Heart left ventricle (tissue), 16 donors: ENCODE measurements at regions not wholly inside any gene's neighbourhood (a gene's known extent, or its start where the extent isn't known, plus 50 kb on each side); places are given as distances from the start of the nearest gene placed in this dataset.

Experiments
- ATAC-seq, 4 donors: fragments of 200-7000 bp; cut with Tn5 transposase; one replicate each; pipeline ENCODE4 v1.9.1; 2020 to 2022; ENCODE audit warnings: moderate library complexity in 4 of 4, mild to moderate bottlenecking in 3 of 4, moderate number of reproducible peaks in 1 of 4
- DNase-seq, 5 donors: peaks; one replicate each; pipeline ENCODE4 v3.0.0-alpha.2; 2020
- H3K27ac ChIP-seq, 12 donors: fragments of 200-600 bp; sonication (generic) in 4 of 12; one replicate each; pipeline versions ENCODE4 v1.5.0 to v1.8.0; 2016 to 2022; ENCODE audit warnings: mild to moderate bottlenecking in 2 of 12
- H3K27me3 ChIP-seq, 9 donors: fragments of 200-600 bp; sonication (generic) in 2 of 9; one replicate each; pipeline versions ENCODE4 v1.5.1 to v1.8.0; 2016 to 2022; ENCODE audit warnings: mild to moderate bottlenecking in 3 of 9
- H3K36me3 ChIP-seq, 9 donors: fragments of 200-600 bp; sonication (generic) in 2 of 9; one replicate each; pipeline versions ENCODE4 v1.5.0 to v1.8.0; 2018 to 2022; ENCODE audit warnings: mild to moderate bottlenecking in 2 of 9
- H3K4me1 ChIP-seq, 12 donors: fragments of 200-600 bp; sonication (generic) in 4 of 12; one replicate each; pipeline versions ENCODE4 v1.5.0 to v1.8.0; 2016 to 2022; ENCODE audit warnings: mild to moderate bottlenecking in 3 of 12
- H3K4me3 ChIP-seq, 12 donors: fragments of 200-600 bp; sonication (generic) in 4 of 12; one replicate each; pipeline versions ENCODE4 v1.5.0 to v1.8.0; 2017 to 2022; ENCODE audit warnings: mild to moderate bottlenecking in 9 of 12, moderate library complexity in 4 of 12
- H3K9me3 ChIP-seq, 12 donors: fragments of 200-600 bp; sonication (generic) in 4 of 12; one replicate each; pipeline versions ENCODE4 v1.5.0 to v1.8.0; 2016 to 2022; ENCODE audit warnings: mild to moderate bottlenecking in 1 of 12
- POLR2A ChIP-seq, 2 donors: fragments of 450-650 bp; IDR thresholded peaks; one replicate each; pipeline ENCODE4 v1.6.1; 2017; ENCODE audit warnings: antibody characterized with exemption in 2 of 2, mild to moderate bottlenecking in 2 of 2, moderate library complexity in 2 of 2
- WGBS, 4 donors: extraction: QIAGEN DNeasy Blood & Tissue Kit in 2 of 4; methylation state at CpG; one replicate each; pipeline versions ENCODE4 v1.1.5 to v1.1.7; 2013 to 2018; 5-methylcytosine and 5-hydroxymethylcytosine counted together
- intact Hi-C, 10 donors: fragments of 100-400 bp; cut with DNase I; formaldehyde crosslinking; loops; one replicate each; pipeline versions ENCODE4 v1.11.1 to v1.14.2; 2022
- TF ChIP-seq, protein P1 (sequence below), 12 donors: fragments of 200-600 bp; sonication (generic) in 4 of 12; IDR thresholded peaks; one replicate each; pipeline versions ENCODE4 v1.5.0 to v1.8.0; 2018 to 2022; ENCODE audit warnings: antibody characterized with exemption in 12 of 12, mild to moderate bottlenecking in 5 of 12
- donor health status: ischemic (EF 13 %, LVEDD 7.1; RV severe dilation, severe dysfunction).
- donor health status: healthy with polysubstance abuse.
- donor health status: DM: no; HTN: yes; CAD: no.
- donor health status: DM: no; HTN: no; CAD: no.
- donor health status: ischemic (EF 25% LVEDD 6.9; RV normal size, moderate dysfunction).
- donor health status: ischemic (EF 25% LVEDD 5.7; RV mildly dilated, moderate dysfunction).
- donor health status: healthy.
- donor health status: DM: yes; HTN: yes; CAD: no.
- donor health status: ischemic (EF 35%, LVEDD 5.7; RV mildly dilated, moderate dysfunction).
- donor health status: nonischemic (EF 11% LVEDD 7.7; RV severe dilation, severe dysfunction).
- donor health status: DM: yes; HTN: yes; CAD: no.
- donor health status: PGD.
- donor health status: ischemic (EF 29% LVEDD 5.4; RV normal size, mild dysfunction).
- donor health status: nonischemic (EF 23%, LVEDD 6.1; RV moderate dilation, normal function).

- intact Hi-C loops = no loop called here
- no peak for DNase-seq
Measured at GRCh38 chr1:200247518-200247917, 162.3 kb downstream of the ZNF281 start.

DNA sequence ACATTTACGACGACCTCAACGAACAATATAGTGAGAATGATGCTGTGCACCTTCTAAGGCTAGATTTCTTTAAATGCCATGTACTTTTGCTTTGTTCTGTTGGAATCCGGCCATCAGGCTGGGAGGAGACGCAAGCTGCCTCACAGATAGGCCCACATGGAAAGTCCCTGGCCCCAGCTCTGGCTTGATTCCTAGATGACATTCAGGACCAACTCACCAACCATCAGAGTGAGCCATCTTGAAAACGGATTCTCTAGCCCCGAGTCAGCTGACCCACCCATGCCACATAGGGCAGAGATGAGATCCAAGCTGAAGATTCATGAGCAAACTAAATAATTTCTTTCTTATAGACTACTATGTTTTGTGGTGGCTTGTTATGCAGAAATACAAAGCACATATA, 164.4 kb downstream of the ZNF281 start:
- TF ChIP-seq, protein P1, sequence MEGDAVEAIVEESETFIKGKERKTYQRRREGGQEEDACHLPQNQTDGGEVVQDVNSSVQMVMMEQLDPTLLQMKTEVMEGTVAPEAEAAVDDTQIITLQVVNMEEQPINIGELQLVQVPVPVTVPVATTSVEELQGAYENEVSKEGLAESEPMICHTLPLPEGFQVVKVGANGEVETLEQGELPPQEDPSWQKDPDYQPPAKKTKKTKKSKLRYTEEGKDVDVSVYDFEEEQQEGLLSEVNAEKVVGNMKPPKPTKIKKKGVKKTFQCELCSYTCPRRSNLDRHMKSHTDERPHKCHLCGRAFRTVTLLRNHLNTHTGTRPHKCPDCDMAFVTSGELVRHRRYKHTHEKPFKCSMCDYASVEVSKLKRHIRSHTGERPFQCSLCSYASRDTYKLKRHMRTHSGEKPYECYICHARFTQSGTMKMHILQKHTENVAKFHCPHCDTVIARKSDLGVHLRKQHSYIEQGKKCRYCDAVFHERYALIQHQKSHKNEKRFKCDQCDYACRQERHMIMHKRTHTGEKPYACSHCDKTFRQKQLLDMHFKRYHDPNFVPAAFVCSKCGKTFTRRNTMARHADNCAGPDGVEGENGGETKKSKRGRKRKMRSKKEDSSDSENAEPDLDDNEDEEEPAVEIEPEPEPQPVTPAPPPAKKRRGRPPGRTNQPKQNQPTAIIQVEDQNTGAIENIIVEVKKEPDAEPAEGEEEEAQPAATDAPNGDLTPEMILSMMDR (IDR thresholded peaks at IDR 0.05) = no peak
- TF ChIP-seq POLR2A (IDR thresholded peaks at IDR 0.05) = no peak
- no peak overlapping the region for H3K27ac ChIP-seq
- peaks cover 0 to 26% (median 10%) of the 10 kb centered on the region in 12 donors for H3K4me1 ChIP-seq
- peaks cover 0 to 11% (median 0%) of the 10 kb centered on the region in 9 donors for H3K27me3 ChIP-seq
- H3K9me3 ChIP-seq = no peaks in the 10 kb centered on the region
- WGBS, 4 donors = 59 to 67% (median 63%) methylated on average over 7 of the region's 7 CpGs
- DNase-seq (peak in 2 of 5 donors; percentile 16 to 33), ATAC-seq (peak in 1 of 4 donors; percentile 31)
- no peaks in the 10 kb centered on the region for H3K36me3 ChIP-seq
- no peak overlapping the region for H3K4me3 ChIP-seq
- intact Hi-C loops = no loop called here

More at GRCh38 chr1:200247518-200247917, 162.3 kb downstream of the ZNF281 start:
- Histone ChIP-seq H3K4me3 (no peak overlapping the region), H3K36me3 (no peaks in the 10 kb centered on the region), H3K9me3 (no peaks in the 10 kb centered on the region), H3K4me1 (peaks cover 0 to 8% (median under 1%) of the 10 kb centered on the region in 12 donors), H3K27ac (no peak overlapping the region), H3K27me3 (peaks cover 0 to 11% (median 0%) of the 10 kb centered on the region in 9 donors)
- ATAC-seq = no peak
- TF ChIP-seq POLR2A (IDR thresholded peaks at IDR 0.05) = no peak
- TF ChIP-seq, protein P1 (IDR thresholded peaks at IDR 0.05) = no peak
- WGBS, 4 donors = 73 to 85% (median 82%) methylated on average over 14 of the region's 14 CpGs

DNA sequence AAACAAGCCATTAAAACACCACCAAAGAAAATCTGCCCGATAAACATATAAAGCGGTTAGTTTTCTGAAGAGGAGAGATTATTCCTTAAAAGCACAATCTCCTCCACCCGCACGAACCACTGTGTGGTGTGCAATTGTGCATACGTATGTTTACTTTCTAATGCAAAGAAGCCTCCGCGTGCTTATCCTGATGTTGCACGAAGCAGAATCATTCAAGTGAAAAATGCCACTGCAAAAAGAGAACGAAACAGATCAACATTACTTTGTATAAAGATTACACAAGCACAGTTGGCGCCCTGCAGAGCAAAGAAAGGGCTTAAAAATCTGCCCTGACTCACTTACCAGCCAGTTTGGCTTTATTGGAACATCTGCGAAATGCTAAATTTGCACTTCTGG, 166.8 kb downstream of the ZNF281 start:
- peak overlapping the region in 10 of 12 donors; percentile 30 to 62 (median 52) for H3K27ac ChIP-seq
- 68 to 74% (median 68%) methylated on average over 11 of the region's 11 CpGs for WGBS, 4 donors
- H3K4me3 ChIP-seq = peak overlapping the region in 4 of 12 donors; percentile 2 to 32 (median 12)
- DNase-seq (no peak), ATAC-seq (no peak)
- H3K9me3 ChIP-seq = no peaks in the 10 kb centered on the region
- H3K4me1 ChIP-seq = peaks cover 0 to 31% (median 10%) of the 10 kb centered on the region in 12 donors
- TF ChIP-seq, protein P1 (IDR thresholded peaks at IDR 0.05) = no peak
- TF ChIP-seq POLR2A (IDR thresholded peaks at IDR 0.05) = no peak
- H3K27me3 ChIP-seq = peaks cover 0 to 10% (median 0%) of the 10 kb centered on the region in 9 donors
- intact Hi-C loops = loop anchor here in 1 of 10 donors (5.0 kb wide), 1 partner anchor 166 kb away; no protein-coding TSS in a partner anchor
- no peaks in the 10 kb centered on the region for H3K36me3 ChIP-seq

- peak; percentile 83 to 93 (median 88) for ATAC-seq
- WGBS, 4 donors = 29 to 33% (median 32%) methylated on average over 15 of the region's 15 CpGs
- TF ChIP-seq, protein P1 (IDR thresholded peaks at IDR 0.05) = no peak
- TF ChIP-seq POLR2A (IDR thresholded peaks at IDR 0.05) = no peak
- Histone ChIP-seq H3K9me3 (no peaks in the 10 kb centered on the region), H3K4me1 (peaks cover 0 to 31% (median 10%) of the 10 kb centered on the region in 12 donors), H3K36me3 (no peaks in the 10 kb centered on the region), H3K27me3 (peaks cover 0 to 5% (median 0%) of the 10 kb centered on the region in 9 donors), H3K27ac (peak overlapping the region in 11 of 12 donors; percentile 30 to 62 (median 51)), H3K4me3 (peak overlapping the region in 7 of 12 donors; percentile 2 to 34 (median 19))
- peak in 3 of 5 donors; percentile 21 to 65 (median 50) for DNase-seq
- intact Hi-C loops = loop anchor here in 1 of 10 donors (5.0 kb wide), 1 partner anchor 165 kb away; no protein-coding TSS in a partner anchor
Measured at GRCh38 chr1:200242110-200243041, 167.5 kb downstream of the ZNF281 start.
